ENCODE measurements at regions not wholly inside any gene's neighbourhood (a gene's known extent, or its start where the extent isn't known, plus 50 kb on each side); places are given as distances from the start of the nearest gene placed in this dataset.
A peak's percentile ranks its signal among the peaks of the same experiment; 100 is the strongest.

DNA sequence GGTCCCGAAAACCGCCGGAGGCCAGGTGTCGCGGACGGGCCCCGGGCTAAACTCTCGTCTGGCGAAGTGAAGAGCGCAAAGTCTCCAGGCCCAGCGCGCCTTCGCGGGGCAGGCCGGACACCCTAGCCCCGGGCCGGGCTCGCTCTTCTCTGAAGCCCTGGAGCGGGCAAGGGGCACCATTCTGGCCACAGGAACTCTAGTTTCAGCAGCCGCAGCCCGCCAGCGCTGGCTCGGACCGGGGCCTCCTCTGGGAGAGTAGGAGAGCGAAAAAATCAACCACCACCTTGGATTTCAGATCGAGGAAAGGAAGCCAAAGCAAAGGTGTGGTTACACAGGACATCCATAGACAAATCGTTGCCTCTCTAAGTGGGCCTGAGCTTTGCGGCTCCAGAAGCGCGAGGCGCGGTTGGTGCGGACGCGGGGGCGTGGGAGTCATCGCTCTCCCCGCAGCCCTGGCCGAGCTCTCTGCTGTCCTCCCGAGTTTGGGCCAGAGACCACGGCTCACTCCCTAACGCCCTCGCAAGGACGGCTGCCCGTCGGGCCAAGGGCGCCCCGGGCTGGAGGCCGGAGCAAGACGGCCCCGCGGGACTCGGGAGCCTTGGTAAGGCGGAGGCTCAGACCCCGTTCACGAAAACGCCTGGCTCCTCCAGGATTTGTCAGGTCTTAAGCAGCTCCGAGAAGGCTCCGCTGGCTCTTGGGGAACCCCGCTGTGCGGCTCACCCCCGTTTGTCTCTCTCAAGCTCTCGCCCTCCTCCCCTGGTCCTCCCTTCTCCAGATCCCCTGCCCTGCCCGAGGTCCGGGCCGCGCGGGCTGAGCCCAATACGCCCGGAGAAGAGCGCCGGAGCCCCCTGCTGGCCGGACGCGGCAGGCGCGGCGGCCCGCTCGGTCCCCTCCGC, 132.9 kb upstream of the DPYD start:
- peak; percentile 23 for FAIRE-seq
- TF ChIP-seq PAX5 (IDR thresholded peaks at IDR 0.05; ENCODE audit: insufficient read depth, low read length, severe bottlenecking) (no peak), POLR2A (IDR thresholded peaks at IDR 0.05; ENCODE audit: low read depth, low read length) (no peak), SPI1 (IDR thresholded peaks at IDR 0.05; ENCODE audit: low read depth, low read length) (no peak), POU2F2 (IDR thresholded peaks at IDR 0.05; ENCODE audit: low read depth, low read length) (no peak), POLR2AphosphoS5 (IDR thresholded peaks at IDR 0.05; ENCODE audit: low read depth, low read length) (no peak), TAF1 (IDR thresholded peaks at IDR 0.05; ENCODE audit: low read depth, low read length) (no peak)
- peak; percentile 46 for DNase-seq (ENCODE audit: insufficient read length, low spot score)

DNA sequence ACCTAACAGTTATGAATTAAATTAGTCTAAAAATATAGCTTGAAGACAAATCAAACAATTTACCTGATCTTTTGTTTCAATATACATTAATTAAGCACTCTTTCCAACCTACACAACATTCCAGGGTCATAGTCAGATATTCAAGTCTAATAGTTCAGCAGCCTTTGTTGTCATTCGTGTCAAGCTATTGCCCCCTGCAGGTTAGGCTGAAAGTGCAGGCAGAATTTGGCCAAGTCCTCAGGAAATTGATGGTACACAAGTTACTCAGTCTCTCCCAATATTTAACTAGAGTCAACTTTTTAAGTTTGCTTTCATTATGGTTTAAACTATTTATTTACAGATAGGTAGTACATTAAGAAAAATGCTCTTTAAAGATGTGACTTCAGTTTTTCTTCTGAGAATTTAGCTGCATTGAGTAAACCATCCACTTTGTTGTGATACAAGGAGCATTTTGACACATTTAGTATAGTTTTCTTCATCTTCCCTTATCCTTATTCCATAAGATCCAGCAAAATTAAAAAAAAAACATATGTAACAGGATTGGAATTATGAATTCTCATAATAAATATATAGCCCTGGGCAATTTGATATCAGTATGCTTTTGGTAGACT, 130.3 kb upstream of the DPYD start:
- peak; percentile 52 for FAIRE-seq
- TF ChIP-seq POLR2AphosphoS5 (IDR thresholded peaks at IDR 0.05; ENCODE audit: low read depth, low read length): no peak
- no peak for TF ChIP-seq PAX5 (IDR thresholded peaks at IDR 0.05; ENCODE audit: insufficient read depth, low read length, severe bottlenecking)
- no peak for TF ChIP-seq TAF1 (IDR thresholded peaks at IDR 0.05; ENCODE audit: low read depth, low read length)
- TF ChIP-seq POU2F2 (IDR thresholded peaks at IDR 0.05; ENCODE audit: low read depth, low read length): no peak
- no peak for TF ChIP-seq SPI1 (IDR thresholded peaks at IDR 0.05; ENCODE audit: low read depth, low read length)
- TF ChIP-seq POLR2A (IDR thresholded peaks at IDR 0.05; ENCODE audit: low read depth, low read length): no peak
- no peak for DNase-seq (ENCODE audit: insufficient read length, low spot score)

DNA sequence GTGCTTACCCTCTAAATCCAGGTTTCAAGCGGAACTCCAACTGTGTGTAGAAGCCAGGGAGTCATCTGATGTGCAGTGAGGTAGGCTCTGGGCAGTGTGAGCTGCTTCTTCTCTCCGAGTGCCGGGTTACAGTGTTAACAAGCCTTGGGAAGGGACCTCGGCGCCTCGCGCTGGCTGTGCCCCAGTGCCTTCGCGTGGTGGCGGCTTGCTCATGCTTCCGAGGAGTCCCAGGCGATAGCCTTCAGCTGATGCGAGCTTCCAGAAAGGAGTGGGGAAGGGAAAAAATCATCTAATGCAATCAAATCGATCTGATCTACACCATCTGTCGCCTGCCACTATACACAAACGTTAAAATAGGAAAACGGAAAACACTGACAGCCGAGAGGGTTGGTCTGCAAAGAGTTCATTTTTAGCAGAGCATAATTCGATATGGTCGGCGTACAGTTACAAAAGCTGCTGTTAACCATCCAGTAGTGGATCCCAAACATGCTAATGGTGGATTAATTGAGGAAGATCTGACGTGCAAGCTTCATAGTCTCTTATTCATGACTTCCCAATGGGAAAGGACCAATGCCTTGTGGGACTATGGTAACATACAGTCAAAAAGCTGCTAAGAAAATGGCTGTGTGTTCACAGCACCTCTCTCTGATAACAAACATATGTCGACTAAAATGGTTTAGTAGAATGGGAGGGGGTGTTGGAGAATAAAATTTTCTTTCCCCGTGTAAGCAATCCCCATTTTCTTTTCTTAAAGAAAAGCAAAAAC, 128.7 kb upstream of the DPYD start:
- FAIRE-seq (no peak), DNase-seq (ENCODE audit: insufficient read length, low spot score) (no peak)
- TF ChIP-seq TAF1 (IDR thresholded peaks at IDR 0.05; ENCODE audit: low read depth, low read length): no peak
- no peak for TF ChIP-seq PAX5 (IDR thresholded peaks at IDR 0.05; ENCODE audit: insufficient read depth, low read length, severe bottlenecking)
- TF ChIP-seq POLR2A (IDR thresholded peaks at IDR 0.05; ENCODE audit: low read depth, low read length): no peak

DNA sequence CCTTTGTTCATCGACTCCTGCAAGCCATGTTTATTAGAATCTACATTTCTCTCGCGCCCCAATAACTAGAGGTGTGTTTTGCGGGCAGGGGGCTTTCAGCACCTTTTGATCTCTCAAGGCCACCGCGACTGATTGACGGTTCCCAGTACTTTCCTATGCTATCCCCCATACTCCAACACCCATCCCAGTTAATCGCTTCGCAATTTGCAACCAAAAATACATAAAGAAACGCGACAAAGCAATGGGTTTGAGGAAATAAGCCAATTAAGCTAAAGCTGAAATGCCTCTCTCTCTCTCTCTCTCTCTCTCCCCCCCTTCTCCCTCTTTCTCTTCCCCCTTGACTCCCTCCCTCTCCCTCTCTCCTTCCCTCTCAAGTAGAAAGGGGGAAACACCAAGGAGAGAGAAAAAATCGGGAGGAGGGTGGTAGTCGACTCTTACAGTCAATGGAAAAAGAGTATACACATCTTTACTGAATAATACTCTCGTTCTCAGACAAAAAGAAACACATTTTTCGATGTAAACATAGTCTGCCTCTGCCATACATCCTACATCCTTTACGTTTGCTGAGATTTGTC, 128.0 kb upstream of the DPYD start:
- FAIRE-seq: no peak
- TF ChIP-seq POU2F2 (IDR thresholded peaks at IDR 0.05; ENCODE audit: low read depth, low read length) (no peak), PAX5 (IDR thresholded peaks at IDR 0.05; ENCODE audit: insufficient read depth, low read length, severe bottlenecking) (no peak), POLR2A (IDR thresholded peaks at IDR 0.05; ENCODE audit: low read depth, low read length) (no peak), TAF1 (IDR thresholded peaks at IDR 0.05; ENCODE audit: low read depth, low read length) (no peak), SPI1 (IDR thresholded peaks at IDR 0.05; ENCODE audit: low read depth, low read length) (no peak), POLR2AphosphoS5 (IDR thresholded peaks at IDR 0.05; ENCODE audit: low read depth, low read length) (no peak)
- no peak for DNase-seq (ENCODE audit: insufficient read length, low spot score)

DNA sequence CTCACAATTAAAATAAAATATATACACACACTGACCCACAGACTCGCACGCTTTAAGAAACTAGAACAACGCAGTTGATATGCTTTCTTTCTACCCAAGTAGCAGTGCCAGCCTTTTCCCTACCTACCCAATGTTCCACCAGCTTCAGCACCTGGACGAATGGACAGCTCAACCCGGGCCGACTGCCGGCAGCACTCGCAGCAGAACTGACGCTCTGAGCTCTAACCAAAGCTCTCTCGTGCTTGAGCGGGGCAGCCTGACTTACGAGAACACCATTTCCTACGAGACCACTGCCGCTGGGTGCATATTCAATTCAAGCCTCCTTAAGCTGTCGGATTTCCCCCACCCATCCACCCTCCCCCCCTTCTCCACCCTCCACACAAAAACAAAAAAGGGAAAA, 127.4 kb upstream of the DPYD start:
- DNase-seq (ENCODE audit: insufficient read length, low spot score): no peak
- FAIRE-seq: no peak
- TF ChIP-seq POLR2A (IDR thresholded peaks at IDR 0.05; ENCODE audit: low read depth, low read length): no peak
- no peak for TF ChIP-seq POU2F2 (IDR thresholded peaks at IDR 0.05; ENCODE audit: low read depth, low read length)
- TF ChIP-seq POLR2AphosphoS5 (IDR thresholded peaks at IDR 0.05; ENCODE audit: low read depth, low read length): no peak
- TF ChIP-seq TAF1 (IDR thresholded peaks at IDR 0.05; ENCODE audit: low read depth, low read length): no peak
- no peak for TF ChIP-seq SPI1 (IDR thresholded peaks at IDR 0.05; ENCODE audit: low read depth, low read length)
- no peak for TF ChIP-seq PAX5 (IDR thresholded peaks at IDR 0.05; ENCODE audit: insufficient read depth, low read length, severe bottlenecking)

DNA sequence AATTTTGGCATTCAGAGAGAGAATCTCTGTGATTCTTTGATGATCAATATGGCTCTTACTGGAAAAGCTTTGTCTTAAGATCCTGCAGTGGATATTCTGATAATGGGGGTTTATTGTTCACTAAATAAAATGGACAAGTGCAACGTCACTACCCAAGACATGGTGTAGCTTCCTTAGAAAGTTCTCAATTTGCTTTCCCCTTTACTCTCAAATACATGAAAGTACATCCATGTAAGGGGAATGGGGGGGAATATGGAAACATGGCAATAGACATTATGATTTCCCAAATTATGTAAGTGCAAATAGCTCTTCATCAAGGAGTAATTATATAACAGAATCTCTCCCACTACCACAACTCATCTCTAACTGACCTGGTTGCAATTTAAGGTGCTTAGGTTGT, 126.3 kb upstream of the DPYD start:
- DNase-seq (ENCODE audit: insufficient read length, low spot score) (no peak), FAIRE-seq (no peak)
- TF ChIP-seq TAF1 (IDR thresholded peaks at IDR 0.05; ENCODE audit: low read depth, low read length) (no peak), POLR2AphosphoS5 (IDR thresholded peaks at IDR 0.05; ENCODE audit: low read depth, low read length) (no peak), POLR2A (IDR thresholded peaks at IDR 0.05; ENCODE audit: low read depth, low read length) (no peak)

DNA sequence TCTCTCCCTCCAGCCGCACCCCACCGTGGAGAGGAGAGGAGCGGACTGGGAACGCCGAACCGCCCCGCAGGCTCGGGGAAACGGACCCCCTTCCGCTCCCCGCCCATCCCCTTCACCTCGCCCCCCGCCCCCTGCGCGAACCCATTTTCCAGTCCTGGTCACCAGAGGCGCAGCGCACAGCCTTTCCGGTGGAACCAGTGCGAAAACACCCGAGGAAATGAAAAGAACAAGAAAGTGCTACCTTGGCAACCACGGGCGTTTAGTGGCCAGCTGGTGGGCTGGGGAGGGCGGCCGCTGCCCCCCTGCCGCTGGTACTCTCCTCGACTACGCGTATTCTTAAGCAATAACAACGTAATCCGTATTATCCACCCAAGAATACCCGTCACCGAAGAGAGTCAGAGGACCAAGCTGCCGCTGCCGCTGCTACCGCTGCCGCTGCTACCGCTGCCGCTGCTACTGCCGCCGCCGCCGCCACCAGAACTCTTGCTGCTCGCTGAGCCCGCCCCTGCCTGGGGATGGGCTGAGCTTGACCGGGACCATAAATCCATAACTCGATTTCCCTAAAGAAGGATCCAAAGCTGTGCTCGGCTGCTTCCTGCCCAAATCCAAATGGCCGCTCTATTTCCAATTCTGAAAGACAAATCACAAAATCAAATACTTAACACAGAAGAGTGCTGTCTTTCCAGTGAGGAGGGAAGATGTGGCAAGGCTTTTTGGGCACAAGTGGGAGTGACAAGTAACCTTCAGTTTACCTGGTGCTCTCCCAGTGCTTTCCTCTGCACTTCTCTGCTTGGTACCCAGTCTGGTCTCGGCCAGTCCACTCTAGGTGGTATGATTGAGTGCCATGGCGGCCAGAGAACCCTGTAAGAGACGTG, 125.2 kb upstream of the DPYD start:
- no peak for TF ChIP-seq POU2F2 (IDR thresholded peaks at IDR 0.05; ENCODE audit: low read depth, low read length)
- TF ChIP-seq SPI1 (IDR thresholded peaks at IDR 0.05; ENCODE audit: low read depth, low read length): no peak
- no peak for TF ChIP-seq POLR2A (IDR thresholded peaks at IDR 0.05; ENCODE audit: low read depth, low read length)
- no peak for TF ChIP-seq PAX5 (IDR thresholded peaks at IDR 0.05; ENCODE audit: insufficient read depth, low read length, severe bottlenecking)
- TF ChIP-seq TAF1 (IDR thresholded peaks at IDR 0.05; ENCODE audit: low read depth, low read length): no peak
- TF ChIP-seq POLR2AphosphoS5 (IDR thresholded peaks at IDR 0.05; ENCODE audit: low read depth, low read length): no peak
- FAIRE-seq (no peak), DNase-seq (ENCODE audit: insufficient read length, low spot score) (no peak)

DNA sequence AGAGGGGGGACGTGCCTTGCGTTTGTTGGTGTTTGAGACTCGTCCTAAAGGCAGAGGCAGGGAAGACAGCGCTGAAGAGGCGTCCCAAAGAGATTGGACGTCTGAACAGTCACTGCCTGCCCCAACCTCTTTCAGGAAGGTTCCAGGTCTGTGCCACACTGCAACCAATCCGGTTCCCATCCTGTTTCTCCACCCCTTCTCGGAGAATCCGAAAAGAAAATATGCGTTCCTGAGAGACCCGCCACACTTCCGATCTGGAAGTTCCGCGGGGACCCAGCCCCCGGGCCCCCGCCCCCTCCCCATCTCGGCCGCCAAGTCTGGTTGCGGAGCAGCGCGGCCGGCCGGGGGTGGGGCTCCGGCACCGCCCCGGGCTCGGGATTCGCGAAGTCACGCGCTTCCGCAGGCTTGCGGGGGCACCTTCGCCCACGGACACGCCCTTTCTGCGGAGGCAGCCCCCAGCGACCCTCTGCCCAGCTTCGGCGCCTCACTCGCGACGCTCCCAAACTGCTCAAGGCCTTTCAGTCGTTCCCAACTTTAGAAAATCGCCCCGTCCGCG, 124.5 kb upstream of the DPYD start:
- DNase-seq (ENCODE audit: insufficient read length, low spot score): no peak
- no peak for TF ChIP-seq POLR2A (IDR thresholded peaks at IDR 0.05; ENCODE audit: low read depth, low read length)
- TF ChIP-seq TAF1 (IDR thresholded peaks at IDR 0.05; ENCODE audit: low read depth, low read length): no peak
- TF ChIP-seq POLR2AphosphoS5 (IDR thresholded peaks at IDR 0.05; ENCODE audit: low read depth, low read length): no peak
- no peak for TF ChIP-seq SPI1 (IDR thresholded peaks at IDR 0.05; ENCODE audit: low read depth, low read length)
- TF ChIP-seq POU2F2 (IDR thresholded peaks at IDR 0.05; ENCODE audit: low read depth, low read length): no peak
- TF ChIP-seq PAX5 (IDR thresholded peaks at IDR 0.05; ENCODE audit: insufficient read depth, low read length, severe bottlenecking): no peak

More for the DNA sequence above, 124.5 kb upstream of the DPYD start:
- no peak for FAIRE-seq

All from GM12891 (cell line).